ENCODE measurements at regions not wholly inside any gene's neighbourhood (a gene's known extent, or its start where the extent isn't known, plus 50 kb on each side); places are given as distances from the start of the nearest gene placed in this dataset.

DNA sequence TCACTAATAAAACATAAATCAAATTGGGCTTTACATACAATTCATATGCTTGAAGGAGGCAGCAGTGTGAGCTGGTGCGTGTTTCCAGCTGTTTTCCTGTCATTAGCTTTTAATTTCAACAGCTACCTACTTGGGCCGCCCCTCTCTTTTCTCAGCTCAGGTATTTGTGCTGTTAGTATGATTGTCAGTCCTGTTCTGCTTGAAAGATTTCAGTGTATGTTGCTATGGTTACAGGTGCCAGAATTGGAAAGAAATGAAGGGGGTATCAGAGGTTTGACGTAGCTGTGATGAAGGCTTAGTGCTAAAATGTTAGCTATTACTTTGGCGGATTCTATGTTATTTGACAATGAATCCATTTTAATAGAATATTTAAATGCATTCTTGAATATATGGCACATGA lies 440.3 kb downstream of the ZIC3 start:
- intact Hi-C loops (cut with micrococcal nuclease) = no loop called here
- Histone ChIP-seq H3K27me3 (ENCODE audit: insufficient read depth, low read length) (no peaks in the 10 kb centered on the region), H3K79me2 (ENCODE audit: insufficient read depth, low read length) (no peaks in the 10 kb centered on the region), H2AFZ (ENCODE audit: low read depth, low read length, poor library complexity, severe bottlenecking) (no peak overlapping the region), H3K9ac (ENCODE audit: low read length) (no peak overlapping the region), H3K9me2 (ENCODE audit: insufficient read depth) (no peaks in the 10 kb centered on the region), H3K4me2 (ENCODE audit: low read length) (no peak overlapping the region), H3K27ac (ENCODE audit: low read depth, low read length) (no peak overlapping the region), H3K9me3 (ENCODE audit: control insufficient read depth in 1 of 2, insufficient read depth in 1 of 2, low read depth in 1 of 2, low read length in 2 of 2) (no peaks in the 10 kb centered on the region), H3K36me3 (ENCODE audit: control insufficient read depth in 1 of 2, insufficient read depth in 2 of 2, low read length in 2 of 2) (no peaks in the 10 kb centered on the region), H3K4me3 (replicated peaks in 1 of 2; ENCODE audit: low read depth in 1 of 2, low read length in 2 of 2) (no peak overlapping the region), H3K4me1 (ENCODE audit: control insufficient read depth in 1 of 2, insufficient read depth in 2 of 2, low read length in 2 of 2) (no peaks in the 10 kb centered on the region), H4K20me1 (ENCODE audit: insufficient read depth) (no peaks in the 10 kb centered on the region)
- POLR2A ChIA-PET = no interaction called here
- DNase-seq (ENCODE audit: low read depth, low spot score) (no peak), ATAC-seq (no peak)
- no TSS peak for BruUV-seq (replicated peaks)
- RAD21 ChIA-PET (ENCODE audit: low non-redundant PET in 1 of 2, low total read pairs in 2 of 2, uncharacterized antibody in 2 of 2, unreplicated experiment in 2 of 2) = no interaction called here
- CTCF ChIA-PET = no interaction called here
- TF ChIP-seq EGR1 (IDR thresholded peaks at IDR 0.05; ENCODE audit: low read depth) = no peak
- TF ChIP-seq TCF7L2 (IDR thresholded peaks at IDR 0.05; ENCODE audit: borderline replicate concordance, extremely low read depth, insufficient read depth, insufficient read length) = no peak
- no peak for TF ChIP-seq SRF (IDR thresholded peaks at IDR 0.05; ENCODE audit: low read depth)
- no peak for TF ChIP-seq YY1 (IDR thresholded peaks at IDR 0.05; ENCODE audit: extremely low read depth, insufficient replicate concordance, low read depth, low read length)
- no peak for TF ChIP-seq JUND (IDR thresholded peaks at IDR 0.05)
- TF ChIP-seq SP1 (IDR thresholded peaks at IDR 0.05; ENCODE audit: low read depth) = no peak
- no peak for TF ChIP-seq EZH2 (IDR thresholded peaks at IDR 0.05)
- no peak for TF ChIP-seq CEBPB (IDR thresholded peaks at IDR 0.05; ENCODE audit: low read depth)
- TF ChIP-seq ZBTB33 (IDR thresholded peaks at IDR 0.05; ENCODE audit: extremely low read depth, insufficient replicate concordance, low read length) = no peak
- no peak for TF ChIP-seq ELF1 (IDR thresholded peaks at IDR 0.05; ENCODE audit: borderline replicate concordance, low read depth)
- TF ChIP-seq SIN3A (IDR thresholded peaks at IDR 0.05; ENCODE audit: low read depth) = no peak
- TF ChIP-seq POLR2A (IDR thresholded peaks at IDR 0.05; ENCODE audit: borderline replicate concordance, extremely low read depth, insufficient read depth, insufficient read length) = no peak
- no peak for TF ChIP-seq ZNF274 (IDR thresholded peaks at IDR 0.05; ENCODE audit: low read depth, low read length)
- no peak for TF ChIP-seq EZH2phosphoT487 (IDR thresholded peaks at IDR 0.05; ENCODE audit: borderline replicate concordance)
- TF ChIP-seq REST (IDR thresholded peaks at IDR 0.05; ENCODE audit: low read depth) = no peak
- TF ChIP-seq, protein P1, sequence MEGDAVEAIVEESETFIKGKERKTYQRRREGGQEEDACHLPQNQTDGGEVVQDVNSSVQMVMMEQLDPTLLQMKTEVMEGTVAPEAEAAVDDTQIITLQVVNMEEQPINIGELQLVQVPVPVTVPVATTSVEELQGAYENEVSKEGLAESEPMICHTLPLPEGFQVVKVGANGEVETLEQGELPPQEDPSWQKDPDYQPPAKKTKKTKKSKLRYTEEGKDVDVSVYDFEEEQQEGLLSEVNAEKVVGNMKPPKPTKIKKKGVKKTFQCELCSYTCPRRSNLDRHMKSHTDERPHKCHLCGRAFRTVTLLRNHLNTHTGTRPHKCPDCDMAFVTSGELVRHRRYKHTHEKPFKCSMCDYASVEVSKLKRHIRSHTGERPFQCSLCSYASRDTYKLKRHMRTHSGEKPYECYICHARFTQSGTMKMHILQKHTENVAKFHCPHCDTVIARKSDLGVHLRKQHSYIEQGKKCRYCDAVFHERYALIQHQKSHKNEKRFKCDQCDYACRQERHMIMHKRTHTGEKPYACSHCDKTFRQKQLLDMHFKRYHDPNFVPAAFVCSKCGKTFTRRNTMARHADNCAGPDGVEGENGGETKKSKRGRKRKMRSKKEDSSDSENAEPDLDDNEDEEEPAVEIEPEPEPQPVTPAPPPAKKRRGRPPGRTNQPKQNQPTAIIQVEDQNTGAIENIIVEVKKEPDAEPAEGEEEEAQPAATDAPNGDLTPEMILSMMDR (IDR thresholded peaks at IDR 0.05 in 2 of 3, conservative IDR thresholded peaks at IDR 0.05 in 1 of 3; ENCODE audit: borderline replicate concordance in 1 of 3, insufficient read depth in 1 of 3, low read depth in 2 of 3, low read length in 2 of 3) = no peak
- no peak for TF ChIP-seq CBX3 (IDR thresholded peaks at IDR 0.05; ENCODE audit: low read depth)
